WTC11 (cell line): ENCODE measurements at regions not wholly inside any gene's neighbourhood (a gene's known extent, or its start where the extent isn't known, plus 50 kb on each side); places are given as distances from the start of the nearest gene placed in this dataset.

Experiments used
- ATAC-seq: fragments of 200-7000 bp; cut with Tn5 transposase; 2 replicates; pipeline ENCODE4 v1.10.0; 2021; ENCODE audit warnings: mild to moderate bottlenecking, moderate library complexity
- CTCF ChIA-PET: fragments of 300-600 bp; sonication (Branson Sonifier 250); formaldehyde crosslinking; loops from one replicate; lab custom pipeline; 2021; ENCODE audit warnings: antibody characterized with exemption; lab: Charles Lee
- POLR2A ChIA-PET: fragments of 350-600 bp; sonication (Branson Sonifier 250); formaldehyde crosslinking; loops from one replicate; lab custom pipeline; 2021; ENCODE audit warnings: antibody characterized with exemption; lab: Charles Lee
- DNase-seq: peaks from one replicate; pipeline ENCODE4 v3.0.0; 2021; ENCODE audit warnings: low spot score
- H3K27ac Mint-ChIP-seq: 2 replicates; pipeline ENCODE4 v1.8.0; 2021; ENCODE audit warnings: mixed read lengths
- H3K27me3 Mint-ChIP-seq: 2 replicates; pipeline ENCODE4 v1.8.0; 2021; ENCODE audit warnings: low read depth, mild to moderate bottlenecking, moderate library complexity, mixed read lengths
- H3K36me3 Mint-ChIP-seq: 2 replicates; pipeline ENCODE4 v1.8.0; 2021; ENCODE audit warnings: mixed read lengths
- H3K4me1 Mint-ChIP-seq: 2 replicates; pipeline ENCODE4 v1.8.0; 2022; ENCODE audit warnings: mixed read lengths
- H3K4me3 Mint-ChIP-seq: 2 replicates; pipeline ENCODE4 v1.8.0; 2021; ENCODE audit warnings: mild to moderate bottlenecking, moderate library complexity, mixed read lengths
- H3K9me3 Mint-ChIP-seq: 2 replicates; pipeline ENCODE4 v1.8.0; 2021; ENCODE audit warnings: mixed read lengths
- ELF4 ChIP-seq: sonication (generic); formaldehyde crosslinking; IDR thresholded peaks from 2 replicates; pipeline ENCODE4 v1.8.1; 2022; ENCODE audit warnings: low read depth, mild to moderate bottlenecking, moderate library complexity, missing genetic modification reagents
- ESRRA ChIP-seq: sonication (generic); formaldehyde crosslinking; IDR thresholded peaks from 2 replicates; pipeline ENCODE4 v1.8.1; 2022; ENCODE audit warnings: mild to moderate bottlenecking, missing genetic modification reagents, borderline replicate concordance
- GRHL2 ChIP-seq: fragments of 250-450 bp; sonication (Bioruptor Pico); IDR thresholded peaks from 2 replicates; pipeline ENCODE4 v1.8.0; 2022; ENCODE audit warnings: mild to moderate bottlenecking, moderate library complexity; ENCODE audit not compliant: insufficient replicate concordance, severe bottlenecking
- MYBL2 ChIP-seq: sonication (generic); formaldehyde crosslinking; IDR thresholded peaks from 2 replicates; pipeline ENCODE4 v1.8.1; 2023; ENCODE audit warnings: mild to moderate bottlenecking, moderate library complexity, missing genetic modification reagents
- NR1H2 ChIP-seq: sonication (generic); formaldehyde crosslinking; IDR thresholded peaks from 2 replicates; pipeline ENCODE4 v1.9.0; 2021; ENCODE audit warnings: mild to moderate bottlenecking, moderate library complexity, missing genetic modification reagents
- SMAD3 ChIP-seq: sonication (generic); formaldehyde crosslinking; IDR thresholded peaks from 2 replicates; pipeline ENCODE4 v1.8.0; 2022; ENCODE audit warnings: missing genetic modification reagents, mild to moderate bottlenecking, borderline replicate concordance
- TEAD1 ChIP-seq: sonication (generic); formaldehyde crosslinking; IDR thresholded peaks from 2 replicates; pipeline ENCODE4 v1.8.0; 2022; ENCODE audit warnings: mild to moderate bottlenecking, missing genetic modification reagents
- ZNF219 ChIP-seq: sonication (generic); formaldehyde crosslinking; IDR thresholded peaks from 2 replicates; pipeline ENCODE4 v1.8.0; 2023; ENCODE audit warnings: missing genetic modification reagents, mild to moderate bottlenecking, borderline replicate concordance
- ZNF396 ChIP-seq: fragments of 250-450 bp; sonication (Bioruptor Pico); IDR thresholded peaks from 2 replicates; pipeline ENCODE4 v1.8.0; 2021; ENCODE audit warnings: mild to moderate bottlenecking, moderate library complexity, borderline replicate concordance
- TF ChIP-seq, protein P1 (sequence below): fragments of 250-450 bp; sonication (Bioruptor Pico); conservative IDR thresholded peaks from 2 replicates; pipeline ENCODE4 v1.9.0; 2021; ENCODE audit warnings: mild to moderate bottlenecking
- TF ChIP-seq, protein P2 (sequence below): fragments of 250-450 bp; sonication (Bioruptor Pico); IDR thresholded peaks from 2 replicates; pipeline ENCODE4 v1.9.0; 2021; ENCODE audit warnings: mild to moderate bottlenecking, borderline replicate concordance
- TF ChIP-seq, protein P3 (sequence below): sonication (generic); formaldehyde crosslinking; IDR thresholded peaks from 2 replicates; pipeline ENCODE4 v1.8.0; 2022; ENCODE audit warnings: mild to moderate bottlenecking, missing genetic modification reagents
- TF ChIP-seq, protein P4 (sequence below): sonication (generic); formaldehyde crosslinking; IDR thresholded peaks from 2 replicates; pipeline ENCODE4 v1.8.1; 2023; ENCODE audit warnings: mild to moderate bottlenecking, missing genetic modification reagents
- TF ChIP-seq, protein P5 (sequence below): sonication (generic); formaldehyde crosslinking; IDR thresholded peaks from 2 replicates; pipeline ENCODE4 v1.8.1; 2023; ENCODE audit warnings: mild to moderate bottlenecking, missing genetic modification reagents, borderline replicate concordance
- TF ChIP-seq, protein P6 (sequence below): sonication (generic); formaldehyde crosslinking; IDR thresholded peaks from 2 replicates; pipeline ENCODE4 v1.8.1; 2022; ENCODE audit warnings: mild to moderate bottlenecking, missing genetic modification reagents, moderate library complexity, borderline replicate concordance
- TF ChIP-seq, protein P7 (sequence below): sonication (generic); formaldehyde crosslinking; conservative IDR thresholded peaks from 2 replicates; pipeline ENCODE4 v1.8.1; 2023; ENCODE audit warnings: mild to moderate bottlenecking, low read depth, missing genetic modification reagents, moderate library complexity
- TF ChIP-seq, protein P8 (sequence below): sonication (generic); formaldehyde crosslinking; conservative IDR thresholded peaks from 2 replicates; pipeline ENCODE4 v1.8.1; 2022; ENCODE audit warnings: mild to moderate bottlenecking, missing genetic modification reagents
- TF ChIP-seq, protein P9 (sequence below): fragments of 250-450 bp; sonication (Bioruptor Pico); IDR thresholded peaks from 2 replicates; pipeline ENCODE4 v1.9.0; 2021; ENCODE audit warnings: moderate library complexity, mild to moderate bottlenecking, inconsistent platforms, borderline replicate concordance

DNA sequence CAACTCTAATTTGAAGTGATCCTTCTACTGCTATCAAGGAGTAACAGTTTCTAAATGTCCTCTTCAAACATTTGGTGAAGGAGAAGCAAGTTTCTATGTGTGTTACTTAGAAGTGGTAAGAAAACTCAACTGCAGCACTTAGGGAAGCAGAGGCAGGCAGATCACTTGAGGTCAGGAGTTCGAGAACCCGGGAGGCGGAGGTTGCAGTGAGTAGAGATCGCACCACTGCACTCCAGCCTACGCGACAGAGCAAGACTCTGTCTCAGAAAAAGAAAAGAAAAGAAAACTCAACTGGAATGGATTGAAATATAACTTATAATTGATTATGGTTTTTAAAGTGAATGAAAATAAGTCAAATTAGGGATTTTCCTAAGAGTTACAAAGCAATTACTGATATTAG is 169.7 kb upstream of the ATP2B1 start:
- no peak overlapping the region for H3K4me3 Mint-ChIP-seq
- no peaks in the 10 kb centered on the region for H3K36me3 Mint-ChIP-seq
- TF ChIP-seq, protein P1, sequence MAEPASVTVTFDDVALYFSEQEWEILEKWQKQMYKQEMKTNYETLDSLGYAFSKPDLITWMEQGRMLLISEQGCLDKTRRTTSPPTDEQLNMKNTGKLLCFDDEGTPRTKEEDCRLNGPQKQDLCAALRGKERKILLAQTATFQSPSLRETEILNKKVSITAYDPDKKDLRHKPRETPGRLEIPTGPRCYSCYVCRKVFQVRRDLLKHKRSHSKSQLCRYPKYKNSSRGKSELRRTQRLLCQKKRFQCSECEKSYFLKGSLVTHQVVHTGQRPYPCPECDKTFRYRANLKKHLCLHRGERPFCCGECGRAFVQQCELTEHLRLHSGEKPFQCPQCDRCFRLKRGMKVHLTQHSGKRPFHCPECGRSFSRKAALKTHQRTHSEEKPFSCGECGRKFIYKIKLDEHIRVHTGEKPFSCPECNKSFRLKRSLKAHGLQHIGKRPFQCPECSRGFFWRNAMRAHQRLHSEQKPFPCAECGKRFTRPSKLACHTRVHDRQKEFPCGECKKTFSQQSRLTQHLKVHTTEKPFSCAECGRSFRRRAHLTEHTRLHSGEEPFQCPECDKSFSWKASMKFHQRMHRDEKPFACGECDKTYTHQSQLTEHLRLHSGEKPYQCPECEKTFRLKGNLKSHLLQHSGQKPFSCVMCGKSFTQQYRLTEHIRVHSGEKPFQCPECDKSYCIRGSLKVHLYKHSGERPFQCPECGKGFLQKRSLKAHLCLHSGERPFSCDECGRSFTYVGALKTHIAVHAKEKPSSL = no peak
- TF ChIP-seq SMAD3 (CRISPR knock-in tag) (no peak), ELF4 (CRISPR knock-in tag) (no peak), ZNF219 (no peak), NR1H2 (CRISPR knock-in tag) (no peak), ZNF396 (CRISPR knock-in tag) (no peak), MYBL2 (CRISPR knock-in tag) (no peak), ESRRA (no peak), GRHL2 (no peak), TEAD1 (no peak)
- TF ChIP-seq, protein P2, sequence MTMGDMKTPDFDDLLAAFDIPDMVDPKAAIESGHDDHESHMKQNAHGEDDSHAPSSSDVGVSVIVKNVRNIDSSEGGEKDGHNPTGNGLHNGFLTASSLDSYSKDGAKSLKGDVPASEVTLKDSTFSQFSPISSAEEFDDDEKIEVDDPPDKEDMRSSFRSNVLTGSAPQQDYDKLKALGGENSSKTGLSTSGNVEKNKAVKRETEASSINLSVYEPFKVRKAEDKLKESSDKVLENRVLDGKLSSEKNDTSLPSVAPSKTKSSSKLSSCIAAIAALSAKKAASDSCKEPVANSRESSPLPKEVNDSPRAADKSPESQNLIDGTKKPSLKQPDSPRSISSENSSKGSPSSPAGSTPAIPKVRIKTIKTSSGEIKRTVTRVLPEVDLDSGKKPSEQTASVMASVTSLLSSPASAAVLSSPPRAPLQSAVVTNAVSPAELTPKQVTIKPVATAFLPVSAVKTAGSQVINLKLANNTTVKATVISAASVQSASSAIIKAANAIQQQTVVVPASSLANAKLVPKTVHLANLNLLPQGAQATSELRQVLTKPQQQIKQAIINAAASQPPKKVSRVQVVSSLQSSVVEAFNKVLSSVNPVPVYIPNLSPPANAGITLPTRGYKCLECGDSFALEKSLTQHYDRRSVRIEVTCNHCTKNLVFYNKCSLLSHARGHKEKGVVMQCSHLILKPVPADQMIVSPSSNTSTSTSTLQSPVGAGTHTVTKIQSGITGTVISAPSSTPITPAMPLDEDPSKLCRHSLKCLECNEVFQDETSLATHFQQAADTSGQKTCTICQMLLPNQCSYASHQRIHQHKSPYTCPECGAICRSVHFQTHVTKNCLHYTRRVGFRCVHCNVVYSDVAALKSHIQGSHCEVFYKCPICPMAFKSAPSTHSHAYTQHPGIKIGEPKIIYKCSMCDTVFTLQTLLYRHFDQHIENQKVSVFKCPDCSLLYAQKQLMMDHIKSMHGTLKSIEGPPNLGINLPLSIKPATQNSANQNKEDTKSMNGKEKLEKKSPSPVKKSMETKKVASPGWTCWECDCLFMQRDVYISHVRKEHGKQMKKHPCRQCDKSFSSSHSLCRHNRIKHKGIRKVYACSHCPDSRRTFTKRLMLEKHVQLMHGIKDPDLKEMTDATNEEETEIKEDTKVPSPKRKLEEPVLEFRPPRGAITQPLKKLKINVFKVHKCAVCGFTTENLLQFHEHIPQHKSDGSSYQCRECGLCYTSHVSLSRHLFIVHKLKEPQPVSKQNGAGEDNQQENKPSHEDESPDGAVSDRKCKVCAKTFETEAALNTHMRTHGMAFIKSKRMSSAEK (CRISPR knock-in tag) = no peak
- TF ChIP-seq, protein P3, sequence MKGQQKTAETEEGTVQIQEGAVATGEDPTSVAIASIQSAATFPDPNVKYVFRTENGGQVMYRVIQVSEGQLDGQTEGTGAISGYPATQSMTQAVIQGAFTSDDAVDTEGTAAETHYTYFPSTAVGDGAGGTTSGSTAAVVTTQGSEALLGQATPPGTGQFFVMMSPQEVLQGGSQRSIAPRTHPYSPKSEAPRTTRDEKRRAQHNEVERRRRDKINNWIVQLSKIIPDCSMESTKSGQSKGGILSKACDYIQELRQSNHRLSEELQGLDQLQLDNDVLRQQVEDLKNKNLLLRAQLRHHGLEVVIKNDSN (CRISPR knock-in tag) = no peak
- TF ChIP-seq, protein P4, sequence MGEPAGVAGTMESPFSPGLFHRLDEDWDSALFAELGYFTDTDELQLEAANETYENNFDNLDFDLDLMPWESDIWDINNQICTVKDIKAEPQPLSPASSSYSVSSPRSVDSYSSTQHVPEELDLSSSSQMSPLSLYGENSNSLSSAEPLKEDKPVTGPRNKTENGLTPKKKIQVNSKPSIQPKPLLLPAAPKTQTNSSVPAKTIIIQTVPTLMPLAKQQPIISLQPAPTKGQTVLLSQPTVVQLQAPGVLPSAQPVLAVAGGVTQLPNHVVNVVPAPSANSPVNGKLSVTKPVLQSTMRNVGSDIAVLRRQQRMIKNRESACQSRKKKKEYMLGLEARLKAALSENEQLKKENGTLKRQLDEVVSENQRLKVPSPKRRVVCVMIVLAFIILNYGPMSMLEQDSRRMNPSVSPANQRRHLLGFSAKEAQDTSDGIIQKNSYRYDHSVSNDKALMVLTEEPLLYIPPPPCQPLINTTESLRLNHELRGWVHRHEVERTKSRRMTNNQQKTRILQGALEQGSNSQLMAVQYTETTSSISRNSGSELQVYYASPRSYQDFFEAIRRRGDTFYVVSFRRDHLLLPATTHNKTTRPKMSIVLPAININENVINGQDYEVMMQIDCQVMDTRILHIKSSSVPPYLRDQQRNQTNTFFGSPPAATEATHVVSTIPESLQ (CRISPR knock-in tag) = no peak
- TF ChIP-seq, protein P5, sequence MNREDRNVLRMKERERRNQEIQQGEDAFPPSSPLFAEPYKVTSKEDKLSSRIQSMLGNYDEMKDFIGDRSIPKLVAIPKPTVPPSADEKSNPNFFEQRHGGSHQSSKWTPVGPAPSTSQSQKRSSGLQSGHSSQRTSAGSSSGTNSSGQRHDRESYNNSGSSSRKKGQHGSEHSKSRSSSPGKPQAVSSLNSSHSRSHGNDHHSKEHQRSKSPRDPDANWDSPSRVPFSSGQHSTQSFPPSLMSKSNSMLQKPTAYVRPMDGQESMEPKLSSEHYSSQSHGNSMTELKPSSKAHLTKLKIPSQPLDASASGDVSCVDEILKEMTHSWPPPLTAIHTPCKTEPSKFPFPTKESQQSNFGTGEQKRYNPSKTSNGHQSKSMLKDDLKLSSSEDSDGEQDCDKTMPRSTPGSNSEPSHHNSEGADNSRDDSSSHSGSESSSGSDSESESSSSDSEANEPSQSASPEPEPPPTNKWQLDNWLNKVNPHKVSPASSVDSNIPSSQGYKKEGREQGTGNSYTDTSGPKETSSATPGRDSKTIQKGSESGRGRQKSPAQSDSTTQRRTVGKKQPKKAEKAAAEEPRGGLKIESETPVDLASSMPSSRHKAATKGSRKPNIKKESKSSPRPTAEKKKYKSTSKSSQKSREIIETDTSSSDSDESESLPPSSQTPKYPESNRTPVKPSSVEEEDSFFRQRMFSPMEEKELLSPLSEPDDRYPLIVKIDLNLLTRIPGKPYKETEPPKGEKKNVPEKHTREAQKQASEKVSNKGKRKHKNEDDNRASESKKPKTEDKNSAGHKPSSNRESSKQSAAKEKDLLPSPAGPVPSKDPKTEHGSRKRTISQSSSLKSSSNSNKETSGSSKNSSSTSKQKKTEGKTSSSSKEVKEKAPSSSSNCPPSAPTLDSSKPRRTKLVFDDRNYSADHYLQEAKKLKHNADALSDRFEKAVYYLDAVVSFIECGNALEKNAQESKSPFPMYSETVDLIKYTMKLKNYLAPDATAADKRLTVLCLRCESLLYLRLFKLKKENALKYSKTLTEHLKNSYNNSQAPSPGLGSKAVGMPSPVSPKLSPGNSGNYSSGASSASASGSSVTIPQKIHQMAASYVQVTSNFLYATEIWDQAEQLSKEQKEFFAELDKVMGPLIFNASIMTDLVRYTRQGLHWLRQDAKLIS (CRISPR knock-in tag) = no peak
- TF ChIP-seq, protein P6, sequence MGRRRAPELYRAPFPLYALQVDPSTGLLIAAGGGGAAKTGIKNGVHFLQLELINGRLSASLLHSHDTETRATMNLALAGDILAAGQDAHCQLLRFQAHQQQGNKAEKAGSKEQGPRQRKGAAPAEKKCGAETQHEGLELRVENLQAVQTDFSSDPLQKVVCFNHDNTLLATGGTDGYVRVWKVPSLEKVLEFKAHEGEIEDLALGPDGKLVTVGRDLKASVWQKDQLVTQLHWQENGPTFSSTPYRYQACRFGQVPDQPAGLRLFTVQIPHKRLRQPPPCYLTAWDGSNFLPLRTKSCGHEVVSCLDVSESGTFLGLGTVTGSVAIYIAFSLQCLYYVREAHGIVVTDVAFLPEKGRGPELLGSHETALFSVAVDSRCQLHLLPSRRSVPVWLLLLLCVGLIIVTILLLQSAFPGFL = no peak
- TF ChIP-seq, protein P7, sequence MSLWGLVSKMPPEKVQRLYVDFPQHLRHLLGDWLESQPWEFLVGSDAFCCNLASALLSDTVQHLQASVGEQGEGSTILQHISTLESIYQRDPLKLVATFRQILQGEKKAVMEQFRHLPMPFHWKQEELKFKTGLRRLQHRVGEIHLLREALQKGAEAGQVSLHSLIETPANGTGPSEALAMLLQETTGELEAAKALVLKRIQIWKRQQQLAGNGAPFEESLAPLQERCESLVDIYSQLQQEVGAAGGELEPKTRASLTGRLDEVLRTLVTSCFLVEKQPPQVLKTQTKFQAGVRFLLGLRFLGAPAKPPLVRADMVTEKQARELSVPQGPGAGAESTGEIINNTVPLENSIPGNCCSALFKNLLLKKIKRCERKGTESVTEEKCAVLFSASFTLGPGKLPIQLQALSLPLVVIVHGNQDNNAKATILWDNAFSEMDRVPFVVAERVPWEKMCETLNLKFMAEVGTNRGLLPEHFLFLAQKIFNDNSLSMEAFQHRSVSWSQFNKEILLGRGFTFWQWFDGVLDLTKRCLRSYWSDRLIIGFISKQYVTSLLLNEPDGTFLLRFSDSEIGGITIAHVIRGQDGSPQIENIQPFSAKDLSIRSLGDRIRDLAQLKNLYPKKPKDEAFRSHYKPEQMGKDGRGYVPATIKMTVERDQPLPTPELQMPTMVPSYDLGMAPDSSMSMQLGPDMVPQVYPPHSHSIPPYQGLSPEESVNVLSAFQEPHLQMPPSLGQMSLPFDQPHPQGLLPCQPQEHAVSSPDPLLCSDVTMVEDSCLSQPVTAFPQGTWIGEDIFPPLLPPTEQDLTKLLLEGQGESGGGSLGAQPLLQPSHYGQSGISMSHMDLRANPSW = no peak
- TF ChIP-seq, protein P8, sequence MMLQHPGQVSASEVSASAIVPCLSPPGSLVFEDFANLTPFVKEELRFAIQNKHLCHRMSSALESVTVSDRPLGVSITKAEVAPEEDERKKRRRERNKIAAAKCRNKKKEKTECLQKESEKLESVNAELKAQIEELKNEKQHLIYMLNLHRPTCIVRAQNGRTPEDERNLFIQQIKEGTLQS = no peak
- TF ChIP-seq, protein P9, sequence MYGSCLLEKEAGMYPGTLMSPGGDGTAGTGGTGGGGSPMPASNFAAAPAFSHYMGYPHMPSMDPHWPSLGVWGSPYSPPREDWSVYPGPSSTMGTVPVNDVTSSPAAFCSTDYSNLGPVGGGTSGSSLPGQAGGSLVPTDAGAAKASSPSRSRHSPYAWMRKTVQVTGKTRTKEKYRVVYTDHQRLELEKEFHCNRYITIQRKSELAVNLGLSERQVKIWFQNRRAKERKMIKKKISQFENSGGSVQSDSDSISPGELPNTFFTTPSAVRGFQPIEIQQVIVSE (CRISPR knock-in tag) = no peak
- DNase-seq (no peak), ATAC-seq (no peak)
- peaks cover 25% of the 10 kb centered on the region for H3K4me1 Mint-ChIP-seq
- no peaks in the 10 kb centered on the region for H3K9me3 Mint-ChIP-seq
- no peak overlapping the region for H3K27ac Mint-ChIP-seq
- ChIA-PET POLR2A (no interaction called here), CTCF (no interaction called here)
- H3K27me3 Mint-ChIP-seq = no peaks in the 10 kb centered on the region
